GM21515 (cell line): ENCODE measurements at regions not wholly inside any gene's neighbourhood (a gene's known extent, or its start where the extent isn't known, plus 50 kb on each side); places are given as distances from the start of the nearest gene placed in this dataset.
A peak's percentile ranks its signal among the peaks of the same experiment; 100 is the strongest.
"Not testable (repeated sequence)": the region's sequence is repeated elsewhere in the genome, so short reads cannot be mapped to it uniquely, and the experiment has no call there.

ENCODE experiments used
- ATAC-seq: cut with Tn5 transposase; IDR thresholded peaks from one replicate; pipeline ENCODE4 v1.9.1; 2021; ENCODE audit not compliant: unreplicated experiment

- ATAC-seq = no peak
Measured at GRCh38 chr3:67064105-67064504, 66.0 kb downstream of the KBTBD8 start.

- ATAC-seq = peak; percentile 91
Measured at GRCh38 chr3:67067251-67067650, 69.1 kb downstream of the KBTBD8 start.

GRCh38 chr3:67072640-67073039, 74.5 kb downstream of the KBTBD8 start:
- ATAC-seq = not testable (repeated sequence)

- ATAC-seq = no peak
Measured at GRCh38 chr3:67073812-67074211, 75.7 kb downstream of the KBTBD8 start.

- ATAC-seq = no peak
Measured at GRCh38 chr3:67075295-67075694, 77.2 kb downstream of the KBTBD8 start.

GRCh38 chr3:67076607-67077006, 78.5 kb downstream of the KBTBD8 start:
- no peak for ATAC-seq

- ATAC-seq = no peak
Measured at GRCh38 chr3:67077656-67078055, 79.5 kb downstream of the KBTBD8 start.

GRCh38 chr3:67082533-67083024, 84.5 kb downstream of the KBTBD8 start:
- no peak for ATAC-seq

GRCh38 chr3:67083277-67083676, 85.2 kb downstream of the KBTBD8 start:
- no peak for ATAC-seq

GRCh38 chr3:67087788-67088187, 89.7 kb downstream of the KBTBD8 start:
- no peak for ATAC-seq

- ATAC-seq = no peak
Measured at GRCh38 chr3:67090474-67090873, 92.4 kb downstream of the KBTBD8 start.

GRCh38 chr3:67093305-67093704, 95.2 kb downstream of the KBTBD8 start:
- ATAC-seq = no peak

- no peak for ATAC-seq
Measured at GRCh38 chr3:67094167-67094566, 96.1 kb downstream of the KBTBD8 start.

- ATAC-seq = no peak
Measured at GRCh38 chr3:67094774-67095173, 96.7 kb downstream of the KBTBD8 start.

- ATAC-seq = no peak
Measured at GRCh38 chr3:67104388-67104787, 106.3 kb downstream of the KBTBD8 start.

GRCh38 chr3:67106874-67107273, 108.8 kb downstream of the KBTBD8 start:
- no peak for ATAC-seq

GRCh38 chr3:67109651-67110204, 111.6 kb downstream of the KBTBD8 start:
- ATAC-seq = no peak

- ATAC-seq = peak; percentile 98
Measured at GRCh38 chr3:67113802-67114407, 115.8 kb downstream of the KBTBD8 start.

GRCh38 chr3:67118122-67118521, 120.0 kb downstream of the KBTBD8 start:
- ATAC-seq = no peak

- ATAC-seq = no peak
Measured at GRCh38 chr3:67118635-67119034, 120.5 kb downstream of the KBTBD8 start.

GRCh38 chr3:67123914-67124313, 125.8 kb downstream of the KBTBD8 start:
- ATAC-seq = no peak

GRCh38 chr3:67127254-67127653, 129.1 kb downstream of the KBTBD8 start:
- ATAC-seq = no peak

GRCh38 chr3:67142432-67142831, 144.3 kb downstream of the KBTBD8 start:
- ATAC-seq = no peak
